Heart left ventricle (tissue), 16 donors: ENCODE measurements at regions not wholly inside any gene's neighbourhood (a gene's known extent, or its start where the extent isn't known, plus 50 kb on each side); places are given as distances from the start of the nearest gene placed in this dataset.

Experiments used
- ATAC-seq, 4 donors: fragments of 200-7000 bp; cut with Tn5 transposase; one replicate each; pipeline ENCODE4 v1.9.1; 2020 to 2022; ENCODE audit warnings: moderate library complexity in 4 of 4, mild to moderate bottlenecking in 3 of 4, moderate number of reproducible peaks in 1 of 4
- DNase-seq, 5 donors: peaks; one replicate each; pipeline ENCODE4 v3.0.0-alpha.2; 2020
- H3K27ac ChIP-seq, 12 donors: fragments of 200-600 bp; sonication (generic) in 4 of 12; one replicate each; pipeline versions ENCODE4 v1.5.0 to v1.8.0; 2016 to 2022; ENCODE audit warnings: mild to moderate bottlenecking in 2 of 12
- H3K27me3 ChIP-seq, 9 donors: fragments of 200-600 bp; sonication (generic) in 2 of 9; one replicate each; pipeline versions ENCODE4 v1.5.1 to v1.8.0; 2016 to 2022; ENCODE audit warnings: mild to moderate bottlenecking in 3 of 9
- H3K36me3 ChIP-seq, 9 donors: fragments of 200-600 bp; sonication (generic) in 2 of 9; one replicate each; pipeline versions ENCODE4 v1.5.0 to v1.8.0; 2018 to 2022; ENCODE audit warnings: mild to moderate bottlenecking in 2 of 9
- H3K4me1 ChIP-seq, 12 donors: fragments of 200-600 bp; sonication (generic) in 4 of 12; one replicate each; pipeline versions ENCODE4 v1.5.0 to v1.8.0; 2016 to 2022; ENCODE audit warnings: mild to moderate bottlenecking in 3 of 12
- H3K4me3 ChIP-seq, 12 donors: fragments of 200-600 bp; sonication (generic) in 4 of 12; one replicate each; pipeline versions ENCODE4 v1.5.0 to v1.8.0; 2017 to 2022; ENCODE audit warnings: mild to moderate bottlenecking in 9 of 12, moderate library complexity in 4 of 12
- H3K9me3 ChIP-seq, 12 donors: fragments of 200-600 bp; sonication (generic) in 4 of 12; one replicate each; pipeline versions ENCODE4 v1.5.0 to v1.8.0; 2016 to 2022; ENCODE audit warnings: mild to moderate bottlenecking in 1 of 12
- POLR2A ChIP-seq, 2 donors: fragments of 450-650 bp; IDR thresholded peaks; one replicate each; pipeline ENCODE4 v1.6.1; 2017; ENCODE audit warnings: antibody characterized with exemption in 2 of 2, mild to moderate bottlenecking in 2 of 2, moderate library complexity in 2 of 2
- WGBS, 4 donors: extraction: QIAGEN DNeasy Blood & Tissue Kit in 2 of 4; methylation state at CpG; one replicate each; pipeline versions ENCODE4 v1.1.5 to v1.1.7; 2013 to 2018; 5-methylcytosine and 5-hydroxymethylcytosine counted together
- intact Hi-C, 10 donors: fragments of 100-400 bp; cut with DNase I; formaldehyde crosslinking; loops; one replicate each; pipeline versions ENCODE4 v1.11.1 to v1.14.2; 2022
- TF ChIP-seq, protein P1 (sequence below), 12 donors: fragments of 200-600 bp; sonication (generic) in 4 of 12; IDR thresholded peaks; one replicate each; pipeline versions ENCODE4 v1.5.0 to v1.8.0; 2018 to 2022; ENCODE audit warnings: antibody characterized with exemption in 12 of 12, mild to moderate bottlenecking in 5 of 12
- donor health status: ischemic (EF 13 %, LVEDD 7.1; RV severe dilation, severe dysfunction).
- donor health status: healthy with polysubstance abuse.
- donor health status: DM: no; HTN: yes; CAD: no.
- donor health status: DM: no; HTN: no; CAD: no.
- donor health status: ischemic (EF 25% LVEDD 6.9; RV normal size, moderate dysfunction).
- donor health status: ischemic (EF 25% LVEDD 5.7; RV mildly dilated, moderate dysfunction).
- donor health status: healthy.
- donor health status: DM: yes; HTN: yes; CAD: no.
- donor health status: ischemic (EF 35%, LVEDD 5.7; RV mildly dilated, moderate dysfunction).
- donor health status: nonischemic (EF 11% LVEDD 7.7; RV severe dilation, severe dysfunction).
- donor health status: DM: yes; HTN: yes; CAD: no.
- donor health status: PGD.
- donor health status: ischemic (EF 29% LVEDD 5.4; RV normal size, mild dysfunction).
- donor health status: nonischemic (EF 23%, LVEDD 6.1; RV moderate dilation, normal function).

DNA sequence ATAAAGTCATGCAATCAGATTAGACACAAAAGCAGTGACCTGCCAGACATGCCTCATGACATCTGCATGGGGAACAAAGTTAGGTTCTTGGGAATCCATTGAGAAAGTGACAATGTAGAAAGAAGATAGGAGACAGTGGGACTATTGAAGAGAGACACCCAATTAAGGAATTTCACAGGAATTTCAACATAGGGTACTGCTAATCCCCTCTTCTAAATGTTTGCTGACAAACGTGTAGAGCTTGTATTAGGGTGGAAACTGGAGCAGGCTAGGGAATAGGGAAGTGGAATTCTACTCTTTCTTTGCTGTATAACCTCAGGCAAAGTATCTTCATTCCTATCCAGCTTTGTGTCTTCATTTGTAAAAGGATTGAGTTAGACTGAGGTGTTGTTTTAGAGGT is 409.4 kb upstream of the SASH1 start:
- TF ChIP-seq POLR2A (IDR thresholded peaks at IDR 0.05) = no peak
- TF ChIP-seq, protein P1, sequence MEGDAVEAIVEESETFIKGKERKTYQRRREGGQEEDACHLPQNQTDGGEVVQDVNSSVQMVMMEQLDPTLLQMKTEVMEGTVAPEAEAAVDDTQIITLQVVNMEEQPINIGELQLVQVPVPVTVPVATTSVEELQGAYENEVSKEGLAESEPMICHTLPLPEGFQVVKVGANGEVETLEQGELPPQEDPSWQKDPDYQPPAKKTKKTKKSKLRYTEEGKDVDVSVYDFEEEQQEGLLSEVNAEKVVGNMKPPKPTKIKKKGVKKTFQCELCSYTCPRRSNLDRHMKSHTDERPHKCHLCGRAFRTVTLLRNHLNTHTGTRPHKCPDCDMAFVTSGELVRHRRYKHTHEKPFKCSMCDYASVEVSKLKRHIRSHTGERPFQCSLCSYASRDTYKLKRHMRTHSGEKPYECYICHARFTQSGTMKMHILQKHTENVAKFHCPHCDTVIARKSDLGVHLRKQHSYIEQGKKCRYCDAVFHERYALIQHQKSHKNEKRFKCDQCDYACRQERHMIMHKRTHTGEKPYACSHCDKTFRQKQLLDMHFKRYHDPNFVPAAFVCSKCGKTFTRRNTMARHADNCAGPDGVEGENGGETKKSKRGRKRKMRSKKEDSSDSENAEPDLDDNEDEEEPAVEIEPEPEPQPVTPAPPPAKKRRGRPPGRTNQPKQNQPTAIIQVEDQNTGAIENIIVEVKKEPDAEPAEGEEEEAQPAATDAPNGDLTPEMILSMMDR (IDR thresholded peaks at IDR 0.05) = no peak
- peaks cover 0 to 11% (median 1%) of the 10 kb centered on the region in 12 donors for H3K9me3 ChIP-seq
- H3K4me3 ChIP-seq = no peak overlapping the region
- ATAC-seq (no peak), DNase-seq (no peak)
- WGBS, 4 donors = 6 to 16% (median 10%) methylated on average over 1 of the region's 1 CpG
- no peak overlapping the region for H3K27ac ChIP-seq
- H3K4me1 ChIP-seq = no peaks in the 10 kb centered on the region
- H3K36me3 ChIP-seq = no peaks in the 10 kb centered on the region
- H3K27me3 ChIP-seq = no peaks in the 10 kb centered on the region
- intact Hi-C loops = no loop called here

DNA sequence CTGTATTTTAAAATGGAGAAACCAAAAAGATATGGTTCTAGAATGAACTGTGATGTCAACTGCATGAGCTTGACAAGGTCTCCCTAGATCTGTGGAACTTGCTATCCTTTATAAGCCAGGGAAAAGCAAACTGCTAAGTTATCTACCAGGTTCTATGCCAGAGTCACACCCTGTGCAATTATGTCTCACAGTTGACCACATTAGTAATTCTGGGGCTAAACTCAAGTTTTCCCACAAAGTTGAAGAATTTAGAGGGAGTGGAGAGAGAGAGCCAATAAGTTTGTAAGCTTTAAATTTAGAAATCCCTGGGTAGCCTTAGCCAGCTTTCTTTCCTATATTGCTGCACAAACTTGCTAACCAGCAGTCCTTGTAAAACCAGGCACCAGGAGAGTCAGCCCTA is 407.0 kb upstream of the SASH1 start:
- no peaks in the 10 kb centered on the region for H3K4me1 ChIP-seq
- ATAC-seq (no peak), DNase-seq (no peak)
- intact Hi-C loops = no loop called here
- no peaks in the 10 kb centered on the region for H3K36me3 ChIP-seq
- no peak for TF ChIP-seq POLR2A (IDR thresholded peaks at IDR 0.05)
- TF ChIP-seq, protein P1 (IDR thresholded peaks at IDR 0.05) = no peak
- H3K9me3 ChIP-seq = no peaks in the 10 kb centered on the region
- no peaks in the 10 kb centered on the region for H3K27me3 ChIP-seq
- H3K4me3 ChIP-seq = no peak overlapping the region
- H3K27ac ChIP-seq = no peak overlapping the region

DNA sequence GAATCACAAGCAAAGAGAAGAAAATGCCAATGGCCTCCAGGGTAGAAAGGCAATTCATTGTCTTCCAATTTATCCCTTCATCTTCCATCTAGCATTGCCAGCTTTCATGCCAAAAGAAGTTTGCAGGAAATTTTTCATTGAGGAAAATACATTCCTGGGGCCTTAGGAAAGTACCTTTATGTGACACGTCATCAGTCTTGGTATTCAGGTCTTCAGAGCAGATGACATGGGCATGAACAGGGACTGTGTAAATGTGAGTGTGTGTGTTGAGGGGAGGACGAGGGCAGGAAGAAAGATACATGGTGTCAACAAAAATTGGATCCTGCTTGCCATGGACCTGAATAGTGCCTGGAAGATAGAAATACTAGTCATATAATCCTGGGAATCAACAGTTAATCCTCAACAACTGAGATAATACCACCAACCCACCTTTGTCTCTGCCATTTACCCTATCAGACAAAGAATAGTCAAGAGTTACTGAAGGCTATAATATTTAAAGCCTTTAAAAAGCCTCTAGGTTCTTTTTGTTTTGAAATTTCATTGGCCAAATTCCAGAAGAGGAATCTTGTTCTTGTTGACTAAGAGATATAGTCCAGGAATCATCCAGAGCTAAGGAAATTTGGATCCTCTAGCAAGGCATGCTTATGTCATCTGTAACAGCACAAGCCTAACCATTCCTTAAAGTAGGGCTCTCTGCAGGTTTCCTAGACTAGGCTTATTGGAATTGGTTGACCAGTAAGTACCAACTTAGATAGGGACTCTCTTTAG is 405.8 kb upstream of the SASH1 start:
- Histone ChIP-seq H3K9me3 (no peaks in the 10 kb centered on the region), H3K4me3 (no peak overlapping the region), H3K36me3 (no peaks in the 10 kb centered on the region), H3K27ac (no peak overlapping the region), H3K4me1 (no peaks in the 10 kb centered on the region), H3K27me3 (no peaks in the 10 kb centered on the region)
- no peak for DNase-seq
- 85 to 93% (median 89%) methylated on average over 2 of the region's 2 CpGs for WGBS, 4 donors
- TF ChIP-seq, protein P1 (IDR thresholded peaks at IDR 0.05) = no peak
- TF ChIP-seq POLR2A (IDR thresholded peaks at IDR 0.05) = no peak
- intact Hi-C loops = no loop called here
- ATAC-seq = no peak

DNA sequence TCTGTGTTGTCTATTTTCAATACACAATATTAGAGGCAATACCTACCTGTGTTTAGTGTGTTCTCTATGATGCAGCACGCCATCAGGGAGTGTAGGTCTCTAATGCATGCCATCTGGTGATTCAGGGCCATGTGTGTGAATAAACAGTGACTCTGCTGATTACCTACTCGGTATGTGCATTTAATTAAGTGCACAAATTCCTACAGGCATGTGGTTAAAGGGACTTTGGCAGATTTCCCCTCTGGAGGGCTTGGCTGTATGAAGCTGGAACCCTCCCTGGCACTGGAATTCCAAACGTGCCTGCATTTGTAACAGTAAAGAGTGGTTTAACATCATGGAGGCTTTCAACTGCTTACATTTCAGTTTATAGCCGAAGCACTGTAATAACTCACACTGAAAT is 401.5 kb upstream of the SASH1 start:
- H3K4me3 ChIP-seq = no peak overlapping the region
- no peaks in the 10 kb centered on the region for H3K36me3 ChIP-seq
- DNase-seq (no peak), ATAC-seq (no peak)
- H3K27me3 ChIP-seq = no peaks in the 10 kb centered on the region
- H3K9me3 ChIP-seq = no peaks in the 10 kb centered on the region
- no peaks in the 10 kb centered on the region for H3K4me1 ChIP-seq
- no peak overlapping the region for H3K27ac ChIP-seq
- intact Hi-C loops = no loop called here
- no peak for TF ChIP-seq POLR2A (IDR thresholded peaks at IDR 0.05)
- 29 to 45% (median 43%) methylated on average over 4 of the region's 4 CpGs for WGBS, 4 donors

DNA sequence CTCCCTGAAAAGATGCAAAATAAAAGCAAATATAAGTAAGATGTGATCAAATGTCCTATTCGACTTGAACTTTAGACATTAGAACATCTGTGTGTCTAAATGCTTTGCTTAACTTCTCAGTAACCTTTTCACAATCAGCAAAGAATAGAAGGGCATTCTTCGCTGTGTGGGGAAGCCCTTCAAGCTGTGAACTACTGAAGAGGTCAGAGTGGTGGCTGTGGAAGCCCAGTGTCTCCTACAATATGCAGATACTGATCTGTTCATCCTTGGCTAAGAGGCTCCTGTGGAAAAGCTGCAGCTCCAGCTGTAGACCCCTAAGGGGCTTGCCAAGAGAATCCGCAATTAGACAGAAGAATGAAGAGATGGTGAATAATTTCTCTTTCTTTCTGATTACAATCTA is 400.3 kb upstream of the SASH1 start:
- no peak for TF ChIP-seq POLR2A (IDR thresholded peaks at IDR 0.05)
- TF ChIP-seq, protein P1 (IDR thresholded peaks at IDR 0.05) = no peak
- ATAC-seq (no peak), DNase-seq (no peak)

More for the DNA sequence above, 400.3 kb upstream of the SASH1 start:
- H3K4me3 ChIP-seq = no peak overlapping the region
- no peaks in the 10 kb centered on the region for H3K36me3 ChIP-seq
- no peaks in the 10 kb centered on the region for H3K9me3 ChIP-seq
- H3K4me1 ChIP-seq = no peaks in the 10 kb centered on the region
- H3K27ac ChIP-seq = no peak overlapping the region
- intact Hi-C loops = no loop called here
- 46 to 80% (median 63%) methylated on average over 3 of the region's 3 CpGs for WGBS, 4 donors
- no peaks in the 10 kb centered on the region for H3K27me3 ChIP-seq
